ENCODE measurements at regions not wholly inside any gene's neighbourhood (a gene's known extent, or its start where the extent isn't known, plus 50 kb on each side); places are given as distances from the start of the nearest gene placed in this dataset.

DNA sequence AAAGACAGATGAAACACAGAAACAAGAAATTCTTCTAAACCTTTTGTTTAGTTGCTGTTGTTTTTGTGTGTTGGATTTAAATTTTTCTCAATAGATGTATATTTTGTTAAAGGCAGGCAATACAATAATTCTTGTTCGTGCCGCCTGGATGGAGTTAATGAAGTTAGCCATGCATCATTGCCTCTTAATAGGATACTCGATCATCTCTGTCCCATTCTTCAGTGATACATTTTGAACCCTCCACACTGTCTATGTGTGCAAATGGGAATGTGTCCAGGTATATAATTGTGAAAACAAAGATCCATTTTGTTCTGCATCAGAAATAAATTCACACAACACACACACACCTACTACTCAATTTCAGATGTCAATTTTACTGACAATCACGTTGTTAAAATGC, 186.6 kb upstream of the ADAMTS16 start:
- in situ Hi-C loops (cut with HindIII; ENCODE audit: low pct_unique_long_range_greater_than_20kb, low sequenced_read_pairs): no loop called here
- TF ChIP-seq JUND (IDR thresholded peaks at IDR 0.05; ENCODE audit: low read depth): no peak
- no peak for DNase-seq (ENCODE audit: low read depth in 1 of 2, low spot score in 1 of 2)

DNA sequence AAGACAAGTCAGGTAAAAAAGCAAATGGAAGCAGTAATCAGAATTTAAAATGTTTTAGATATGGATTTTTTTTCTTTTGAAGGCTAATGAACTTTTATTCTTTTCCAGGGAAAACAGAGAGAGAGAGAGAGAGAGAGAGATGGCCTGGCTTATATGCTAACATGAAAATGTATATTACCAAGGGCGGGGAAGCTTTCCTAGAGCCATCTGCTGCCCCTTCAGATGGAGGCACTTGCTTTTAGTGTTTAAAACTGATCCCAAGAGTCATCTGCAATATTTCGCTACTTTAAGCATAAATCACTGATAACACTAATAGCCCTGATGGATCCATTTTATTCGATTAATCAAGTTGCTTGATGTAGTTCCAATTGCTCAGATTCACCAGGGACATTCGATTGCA, 186.1 kb upstream of the ADAMTS16 start:
- in situ Hi-C loops (cut with HindIII; ENCODE audit: low pct_unique_long_range_greater_than_20kb, low sequenced_read_pairs): no loop called here
- TF ChIP-seq JUND (IDR thresholded peaks at IDR 0.05; ENCODE audit: low read depth): no peak
- DNase-seq (ENCODE audit: low read depth in 1 of 2, low spot score in 1 of 2): no peak

DNA sequence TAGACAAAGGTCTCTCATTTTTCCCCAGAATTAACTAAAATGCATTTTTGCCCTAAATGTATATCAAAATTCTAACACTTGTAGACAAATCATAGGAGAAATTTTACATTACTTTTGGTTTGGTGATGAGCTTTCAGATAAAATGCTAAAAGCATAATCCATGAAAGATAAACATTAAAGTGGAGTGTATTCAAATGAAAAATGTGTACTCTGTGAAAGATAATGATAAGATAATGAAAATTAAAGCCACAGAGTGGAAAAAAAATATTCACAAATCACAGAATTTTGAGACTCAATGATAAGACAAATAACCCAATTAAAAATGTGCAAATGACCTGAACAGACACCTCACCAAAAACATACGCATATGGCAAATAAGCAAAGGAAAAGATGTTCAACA, 176.9 kb upstream of the ADAMTS16 start:
- in situ Hi-C loops (cut with HindIII; ENCODE audit: low pct_unique_long_range_greater_than_20kb, low sequenced_read_pairs): no loop called here
- DNase-seq (ENCODE audit: low read depth in 1 of 2, low spot score in 1 of 2): no peak
- no peak for TF ChIP-seq JUND (IDR thresholded peaks at IDR 0.05; ENCODE audit: low read depth)

DNA sequence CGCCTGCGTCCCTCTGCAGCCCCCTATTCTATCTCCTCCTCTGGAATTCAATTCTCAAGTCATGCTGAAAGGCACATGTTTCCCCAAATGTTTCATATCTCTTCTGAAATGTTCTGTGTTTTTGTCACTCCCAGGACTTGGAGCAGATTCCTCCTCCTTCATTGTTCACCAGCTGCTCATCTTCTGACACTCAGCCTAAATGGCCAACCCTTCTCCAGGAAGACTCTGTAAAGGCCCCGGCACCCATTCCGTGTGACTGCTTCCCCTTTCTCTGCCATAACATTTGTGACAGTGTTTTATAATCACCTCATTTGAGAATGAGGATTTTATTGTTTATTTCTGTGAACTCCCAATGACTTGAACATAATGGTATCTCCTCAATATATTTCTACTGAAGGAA, 170.8 kb upstream of the ADAMTS16 start:
- no peak for DNase-seq (ENCODE audit: low read depth in 1 of 2, low spot score in 1 of 2)
- in situ Hi-C loops (cut with HindIII; ENCODE audit: low pct_unique_long_range_greater_than_20kb, low sequenced_read_pairs): no loop called here
- TF ChIP-seq JUND (IDR thresholded peaks at IDR 0.05; ENCODE audit: low read depth): no peak

DNA sequence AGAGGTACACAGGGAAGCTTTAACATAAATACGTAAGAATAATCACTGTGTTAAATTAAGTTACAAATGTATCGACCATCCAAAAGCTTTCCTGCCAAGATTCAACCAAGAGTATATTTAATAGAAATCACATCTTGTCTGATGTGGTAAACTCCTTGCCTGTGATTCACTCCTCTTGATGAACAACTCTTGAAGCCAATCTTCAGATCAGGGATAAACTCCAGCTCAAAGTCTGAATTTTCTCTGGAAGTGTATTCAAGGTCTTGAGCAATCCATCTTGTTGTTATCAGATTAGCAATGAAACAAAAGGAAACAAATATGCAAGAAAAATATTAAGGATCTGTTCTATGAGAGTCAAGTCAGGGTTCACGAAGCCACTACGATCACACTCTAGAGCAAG, 170.0 kb upstream of the ADAMTS16 start:
- no peak for TF ChIP-seq JUND (IDR thresholded peaks at IDR 0.05; ENCODE audit: low read depth)
- no peak for DNase-seq (ENCODE audit: low read depth in 1 of 2, low spot score in 1 of 2)
- in situ Hi-C loops (cut with HindIII; ENCODE audit: low pct_unique_long_range_greater_than_20kb, low sequenced_read_pairs): no loop called here

DNA sequence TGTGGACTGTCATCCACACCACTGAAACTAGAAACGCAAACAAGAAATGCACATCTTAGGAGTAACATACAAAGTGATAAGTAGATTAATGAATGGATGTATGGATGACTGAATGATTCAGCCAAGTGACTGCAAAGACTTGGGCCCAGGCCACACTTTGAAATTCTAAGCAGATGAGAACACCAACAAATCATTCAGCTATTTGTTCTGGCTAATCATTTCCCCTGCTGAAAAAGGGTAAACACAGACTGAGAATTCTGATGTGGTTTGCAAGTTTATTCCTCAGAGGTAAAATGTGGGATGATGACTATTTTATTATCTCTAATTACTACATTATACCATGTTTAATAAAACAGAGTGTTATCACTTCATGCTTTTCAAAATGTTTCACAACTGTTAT, 163.2 kb upstream of the ADAMTS16 start:
- in situ Hi-C loops (cut with HindIII; ENCODE audit: low pct_unique_long_range_greater_than_20kb, low sequenced_read_pairs): no loop called here
- no peak for DNase-seq (ENCODE audit: low read depth in 1 of 2, low spot score in 1 of 2)
- no peak for TF ChIP-seq JUND (IDR thresholded peaks at IDR 0.05; ENCODE audit: low read depth)

DNA sequence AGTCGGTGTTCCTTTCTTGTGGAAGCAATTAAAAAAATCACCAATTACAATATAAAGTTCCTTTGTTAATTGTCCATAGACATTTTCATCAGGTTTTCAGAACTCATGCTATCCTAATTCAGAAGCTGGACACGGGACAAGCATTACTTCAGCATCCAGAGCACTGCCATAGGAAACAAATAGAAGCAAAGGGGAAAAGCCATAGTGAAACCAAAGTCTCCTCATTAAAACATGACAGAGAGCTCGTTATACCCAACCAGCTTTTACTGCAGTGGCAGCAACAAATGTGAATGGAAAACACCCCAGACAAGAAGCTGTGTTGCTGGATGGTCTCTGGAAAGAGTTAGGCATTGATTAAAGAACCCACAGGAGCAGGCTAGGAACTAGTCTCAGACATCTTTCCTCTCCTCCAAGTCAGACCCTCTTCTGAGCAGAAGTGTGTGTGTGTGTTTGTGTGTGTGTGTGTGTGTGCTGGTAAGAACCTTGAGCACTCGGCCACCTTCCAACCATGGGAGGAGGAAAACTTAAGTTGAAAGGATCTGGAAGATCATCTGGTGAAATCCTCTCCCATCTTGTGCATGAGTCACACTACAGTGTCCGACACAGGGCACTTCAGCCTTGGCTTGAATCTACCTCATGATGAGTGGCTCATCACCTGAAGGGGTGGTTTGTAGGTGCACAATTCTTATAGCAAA, 162.6 kb upstream of the ADAMTS16 start:
- no peak for DNase-seq (ENCODE audit: low read depth in 1 of 2, low spot score in 1 of 2)
- in situ Hi-C loops (cut with HindIII; ENCODE audit: low pct_unique_long_range_greater_than_20kb, low sequenced_read_pairs): no loop called here
- no peak for TF ChIP-seq JUND (IDR thresholded peaks at IDR 0.05; ENCODE audit: low read depth)

DNA sequence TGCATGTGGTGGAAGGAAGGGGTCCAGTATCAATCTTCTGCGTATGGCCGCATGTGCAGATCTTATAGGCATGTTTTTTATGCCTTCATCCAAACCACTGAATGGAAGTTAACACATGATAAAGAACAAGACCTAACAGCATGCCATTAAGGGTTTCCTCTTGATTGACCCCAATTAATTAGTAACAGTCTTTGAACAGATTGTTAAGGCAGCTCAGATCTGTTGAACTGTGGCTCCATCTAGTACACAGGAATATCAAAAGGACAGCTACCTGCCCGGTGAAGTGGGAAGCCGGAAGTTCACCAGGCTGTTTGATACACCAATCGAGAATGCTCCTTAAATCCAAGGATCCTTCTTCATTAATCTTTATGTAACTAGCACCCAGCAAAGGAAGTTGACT, 159.9 kb upstream of the ADAMTS16 start:
- no peak for TF ChIP-seq JUND (IDR thresholded peaks at IDR 0.05; ENCODE audit: low read depth)
- in situ Hi-C loops (cut with HindIII; ENCODE audit: low pct_unique_long_range_greater_than_20kb, low sequenced_read_pairs): no loop called here
- no peak for DNase-seq (ENCODE audit: low read depth in 1 of 2, low spot score in 1 of 2)

DNA sequence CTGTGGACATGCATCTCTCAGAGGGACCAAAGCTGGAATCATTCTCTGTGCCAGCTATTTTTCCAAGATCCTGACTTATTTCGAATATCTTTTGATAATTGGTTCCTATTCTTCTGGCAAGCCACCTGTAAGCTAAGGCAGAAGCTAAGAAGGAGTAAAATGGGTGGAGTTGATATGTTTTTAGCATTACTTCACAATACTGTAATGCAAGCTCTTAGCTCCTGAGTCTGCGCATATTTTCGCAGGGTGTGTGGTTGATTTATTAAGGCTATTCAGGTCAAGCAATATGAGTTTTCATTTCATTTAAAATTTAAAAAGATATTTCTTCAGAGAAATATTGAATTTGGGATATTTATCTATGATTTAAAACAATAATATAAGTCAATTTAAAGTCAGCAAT, 158.5 kb upstream of the ADAMTS16 start:
- in situ Hi-C loops (cut with HindIII; ENCODE audit: low pct_unique_long_range_greater_than_20kb, low sequenced_read_pairs): no loop called here
- no peak for TF ChIP-seq JUND (IDR thresholded peaks at IDR 0.05; ENCODE audit: low read depth)
- no peak for DNase-seq (ENCODE audit: low read depth in 1 of 2, low spot score in 1 of 2)

DNA sequence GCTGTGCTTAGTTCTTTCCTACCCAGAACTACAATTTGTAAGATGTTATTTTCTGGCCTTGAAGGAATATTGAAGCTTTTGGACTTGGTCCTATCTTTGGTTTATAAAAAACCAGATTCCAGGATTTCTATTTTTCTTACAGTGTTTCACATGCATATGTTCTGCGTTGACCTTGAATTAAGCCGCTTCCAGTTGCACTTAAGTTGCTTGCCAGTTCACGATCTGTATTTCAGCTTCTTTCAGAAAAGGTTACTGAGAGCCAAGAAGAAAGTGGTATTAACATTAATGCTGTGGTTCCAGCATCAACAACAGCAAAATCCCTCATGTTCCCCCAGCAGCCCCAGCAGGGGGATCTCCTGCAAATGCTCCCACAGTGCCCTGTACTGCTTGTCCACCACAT, 156.4 kb upstream of the ADAMTS16 start:
- TF ChIP-seq JUND (IDR thresholded peaks at IDR 0.05; ENCODE audit: low read depth): no peak
- in situ Hi-C loops (cut with HindIII; ENCODE audit: low pct_unique_long_range_greater_than_20kb, low sequenced_read_pairs): no loop called here
- DNase-seq (ENCODE audit: low read depth in 1 of 2, low spot score in 1 of 2): no peak

DNA sequence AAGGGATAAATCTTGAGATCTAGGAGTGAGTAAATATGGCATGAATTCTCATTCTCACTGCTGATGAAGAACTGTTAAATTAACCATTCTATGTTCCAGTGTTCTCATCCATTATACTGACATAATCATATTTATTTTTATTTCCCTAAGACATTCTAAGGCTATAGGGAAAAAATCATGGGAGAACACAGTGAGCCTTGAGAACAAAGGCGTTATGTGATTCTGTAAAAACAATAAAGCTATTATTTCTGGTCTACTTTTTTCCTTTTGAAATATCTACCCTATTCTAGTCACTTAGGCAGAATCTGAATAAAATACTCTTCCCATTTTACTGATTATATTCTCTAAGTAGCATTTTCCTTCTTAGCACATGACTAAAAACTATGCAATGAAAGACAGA, 155.7 kb upstream of the ADAMTS16 start:
- TF ChIP-seq JUND (IDR thresholded peaks at IDR 0.05; ENCODE audit: low read depth): no peak
- in situ Hi-C loops (cut with HindIII; ENCODE audit: low pct_unique_long_range_greater_than_20kb, low sequenced_read_pairs): no loop called here
- no peak for DNase-seq (ENCODE audit: low read depth in 1 of 2, low spot score in 1 of 2)

DNA sequence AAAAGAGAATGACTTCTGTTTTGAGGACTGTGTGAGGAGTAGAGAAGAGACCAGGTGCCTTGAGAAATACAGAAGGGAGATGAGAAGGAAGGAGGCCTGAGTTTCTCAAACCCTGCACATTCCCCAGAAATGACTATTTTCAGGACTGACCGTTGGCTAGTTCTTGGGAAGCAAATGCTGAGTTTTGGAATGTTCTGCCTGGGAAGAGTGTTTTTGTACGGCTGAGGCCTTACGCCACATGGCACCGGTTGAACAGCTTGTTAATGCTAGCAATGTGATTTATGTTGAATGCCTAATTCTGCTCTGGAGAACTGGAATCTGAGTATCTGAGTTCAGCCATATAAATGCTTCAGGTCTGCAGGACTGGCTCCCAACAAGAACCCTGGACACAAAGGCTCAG, 152.7 kb upstream of the ADAMTS16 start:
- in situ Hi-C loops (cut with HindIII; ENCODE audit: low pct_unique_long_range_greater_than_20kb, low sequenced_read_pairs): no loop called here
- no peak for TF ChIP-seq JUND (IDR thresholded peaks at IDR 0.05; ENCODE audit: low read depth)
- no peak for DNase-seq (ENCODE audit: low read depth in 1 of 2, low spot score in 1 of 2)

DNA sequence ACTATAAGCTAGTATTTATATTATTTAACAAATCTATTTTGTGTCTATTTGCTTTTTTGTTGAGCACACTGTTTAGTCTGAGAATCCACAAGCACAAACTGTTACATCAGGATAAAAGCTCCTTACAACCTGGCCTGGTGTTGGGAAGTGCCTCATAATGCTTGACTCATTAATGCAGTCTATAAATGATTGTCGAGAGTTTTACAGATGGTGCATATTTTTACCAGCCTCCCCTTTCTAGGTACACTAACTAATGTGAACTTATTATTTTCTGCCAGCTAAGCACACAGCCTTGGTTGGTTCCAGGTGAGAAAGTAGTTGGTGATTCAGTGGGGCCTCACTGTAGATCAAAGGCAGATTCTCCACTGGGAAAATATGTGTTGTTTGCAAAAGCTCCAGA, 151.0 kb upstream of the ADAMTS16 start:
- in situ Hi-C loops (cut with HindIII; ENCODE audit: low pct_unique_long_range_greater_than_20kb, low sequenced_read_pairs): no loop called here
- TF ChIP-seq JUND (IDR thresholded peaks at IDR 0.05; ENCODE audit: low read depth): no peak
- no peak for DNase-seq (ENCODE audit: low read depth in 1 of 2, low spot score in 1 of 2)

DNA sequence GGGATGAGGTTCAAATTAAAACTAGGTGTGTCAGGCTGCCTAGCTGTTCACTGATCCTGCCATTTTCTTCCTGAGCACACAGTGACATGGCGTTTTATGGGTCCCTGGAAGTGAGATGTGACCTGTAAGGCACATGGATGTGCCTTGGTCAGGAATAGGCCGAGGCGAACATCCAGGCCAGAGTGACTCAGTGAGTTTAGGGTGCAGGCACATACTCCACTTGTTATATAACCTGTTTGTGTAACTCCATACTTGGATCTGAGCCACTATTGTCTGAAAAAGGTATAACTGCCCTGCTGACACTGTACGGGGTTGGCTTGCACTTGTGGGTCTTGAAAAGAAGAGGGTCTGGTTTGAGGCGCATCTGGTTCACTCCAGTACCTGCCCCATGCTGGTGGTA, 150.1 kb upstream of the ADAMTS16 start:
- no peak for DNase-seq (ENCODE audit: low read depth in 1 of 2, low spot score in 1 of 2)
- in situ Hi-C loops (cut with HindIII; ENCODE audit: low pct_unique_long_range_greater_than_20kb, low sequenced_read_pairs): no loop called here

More for the DNA sequence above, 150.1 kb upstream of the ADAMTS16 start:
- TF ChIP-seq JUND (IDR thresholded peaks at IDR 0.05; ENCODE audit: low read depth): no peak
